SK-N-MC (cell line): ENCODE measurements at regions not wholly inside any gene's neighbourhood (a gene's known extent, or its start where the extent isn't known, plus 50 kb on each side); places are given as distances from the start of the nearest gene placed in this dataset.

Experiments
- EZH2 ChIP-seq: fragments of 200-600 bp; sonication (generic); IDR thresholded peaks from one replicate; pipeline ENCODE4 v1.6.1; 2017; ENCODE audit warnings: antibody characterized with exemption
- FOXP2 ChIP-seq: optimal IDR thresholded peaks from 2 replicates; pipeline ENCODE3; 2011; ENCODE audit warnings: mild to moderate bottlenecking, moderate library complexity; ENCODE audit not compliant: insufficient read depth; ENCODE audit errors: extremely low read length, control extremely low read depth
- POLR2AphosphoS5 ChIP-seq: IDR thresholded peaks from 2 replicates; pipeline ENCODE4 v1.6.1; 2012; ENCODE audit warnings: mild to moderate bottlenecking, low read depth, low read length, borderline replicate concordance

- TF ChIP-seq EZH2 (no peak), POLR2AphosphoS5 (no peak), FOXP2 (no peak)
These were observed 1068.9 kb downstream of the NXPH1 start for GRCh38 chr7:9502269-9502668.
